ENCODE measurements at regions not wholly inside any gene's neighbourhood (a gene's known extent, or its start where the extent isn't known, plus 50 kb on each side); places are given as distances from the start of the nearest gene placed in this dataset.

DNA sequence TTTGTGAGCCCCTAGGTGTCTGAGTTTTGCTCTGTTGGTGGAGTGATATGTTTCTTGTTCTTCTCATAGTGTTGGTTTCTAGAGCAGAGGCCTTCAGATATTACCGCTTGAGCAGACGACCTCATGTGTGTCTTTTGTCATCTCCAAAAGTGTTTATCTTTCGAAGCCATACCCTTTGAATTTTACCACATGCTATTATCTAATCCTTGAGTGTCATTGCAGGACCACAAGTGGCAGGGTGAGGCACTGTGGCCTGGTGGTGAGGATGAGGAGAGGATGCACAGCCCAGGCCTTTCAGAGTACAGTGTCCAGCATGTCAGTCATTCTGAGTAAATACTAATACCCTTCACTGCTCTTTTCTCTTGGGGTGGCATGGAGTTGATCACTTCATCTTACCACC, 57.2 kb upstream of the CISTR start:
- ATAC-seq (ENCODE audit: low read depth) = no peak

DNA sequence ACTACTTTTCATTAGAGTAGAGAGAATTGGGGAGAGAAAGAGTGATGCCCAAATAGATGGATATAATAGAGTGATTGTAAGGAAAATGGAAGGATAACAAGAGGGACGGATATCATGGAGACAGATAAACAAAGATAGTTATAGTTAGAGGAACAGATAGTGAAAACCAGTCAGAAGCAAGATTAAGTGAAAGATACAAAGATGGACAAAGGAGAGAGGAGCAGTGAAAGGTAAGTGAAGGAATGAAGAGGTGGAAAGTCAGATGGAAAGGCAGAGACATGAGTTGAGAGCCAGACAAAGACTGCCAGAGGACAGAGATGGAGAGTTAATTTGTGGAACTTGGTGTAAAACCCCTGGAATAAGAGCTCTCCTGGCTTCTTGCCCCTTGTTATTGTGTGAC, 59.2 kb upstream of the CISTR start:
- Histone ChIP-seq H3K9me3 (ENCODE audit: control extremely low read depth in 1 of 3, control insufficient read depth in 2 of 3, insufficient read depth in 1 of 3, low read length in 2 of 3) (no peaks in the 10 kb centered on the region), H3K27me3 (replicated peaks in 1 of 4; ENCODE audit: control extremely low read depth in 1 of 4, control insufficient read depth in 3 of 4, insufficient read depth in 4 of 4, low read length in 3 of 4) (peaks cover 0 to 8% (median 1%) of the 10 kb centered on the region in 4 experiments), H4K20me1 (ENCODE audit: control insufficient read depth, insufficient read depth, low read length, poor library complexity, severe bottlenecking) (no peaks in the 10 kb centered on the region), H2AFZ (ENCODE audit: insufficient read depth, low read depth, low read length, poor library complexity, severe bottlenecking) (no peak overlapping the region), H3K4me3 (ENCODE audit: control extremely low read depth in 1 of 5, extremely low read depth in 1 of 5, insufficient read depth in 1 of 5, low read depth in 2 of 5, low read length in 4 of 5) (no peak overlapping the region), H3K4me2 (replicated peaks; ENCODE audit: low read depth, low read length, poor library complexity, severe bottlenecking) (no peak overlapping the region), H3K79me2 (ENCODE audit: control insufficient read depth, insufficient read depth, low read length) (no peaks in the 10 kb centered on the region), H3K4me1 (ENCODE audit: control insufficient read depth in 2 of 2, insufficient read depth in 2 of 2, low read length in 2 of 2) (peaks cover 8 to 13% of the 10 kb centered on the region in 2 donors), H3K27ac (ENCODE audit: low read length in 2 of 2) (no peak overlapping the region), H3K36me3 (replicated peaks in 1 of 2; ENCODE audit: control extremely low read depth in 1 of 2, control insufficient read depth in 1 of 2, extremely low read depth in 1 of 2, insufficient read depth in 2 of 2, low read length in 1 of 2) (no peaks in the 10 kb centered on the region), H3K9ac (ENCODE audit: low read length) (no peak overlapping the region)
- H3K4me3 Mint-ChIP-seq = no peak overlapping the region
- intact Hi-C loops (cut with micrococcal nuclease) = no loop called here
- POLR2A ChIA-PET = no interaction called here
- DNase-seq (no peak), ATAC-seq (ENCODE audit: low read depth) (no peak)
- WGBS (ENCODE audit: insufficient coverage) = 88% methylated on average over 1 of the region's 1 CpG
- H3K27ac Mint-ChIP-seq = no peak overlapping the region
- CTCF ChIA-PET = no interaction called here
- H3K9me3 Mint-ChIP-seq (ENCODE audit: insufficient read depth) = no peaks in the 10 kb centered on the region
- TF ChIP-seq EZH2 (IDR thresholded peaks at IDR 0.05; ENCODE audit: borderline replicate concordance, insufficient read depth, low read depth, low read length, poor library complexity, severe bottlenecking) = no peak
- TF ChIP-seq, protein P1, sequence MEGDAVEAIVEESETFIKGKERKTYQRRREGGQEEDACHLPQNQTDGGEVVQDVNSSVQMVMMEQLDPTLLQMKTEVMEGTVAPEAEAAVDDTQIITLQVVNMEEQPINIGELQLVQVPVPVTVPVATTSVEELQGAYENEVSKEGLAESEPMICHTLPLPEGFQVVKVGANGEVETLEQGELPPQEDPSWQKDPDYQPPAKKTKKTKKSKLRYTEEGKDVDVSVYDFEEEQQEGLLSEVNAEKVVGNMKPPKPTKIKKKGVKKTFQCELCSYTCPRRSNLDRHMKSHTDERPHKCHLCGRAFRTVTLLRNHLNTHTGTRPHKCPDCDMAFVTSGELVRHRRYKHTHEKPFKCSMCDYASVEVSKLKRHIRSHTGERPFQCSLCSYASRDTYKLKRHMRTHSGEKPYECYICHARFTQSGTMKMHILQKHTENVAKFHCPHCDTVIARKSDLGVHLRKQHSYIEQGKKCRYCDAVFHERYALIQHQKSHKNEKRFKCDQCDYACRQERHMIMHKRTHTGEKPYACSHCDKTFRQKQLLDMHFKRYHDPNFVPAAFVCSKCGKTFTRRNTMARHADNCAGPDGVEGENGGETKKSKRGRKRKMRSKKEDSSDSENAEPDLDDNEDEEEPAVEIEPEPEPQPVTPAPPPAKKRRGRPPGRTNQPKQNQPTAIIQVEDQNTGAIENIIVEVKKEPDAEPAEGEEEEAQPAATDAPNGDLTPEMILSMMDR (IDR thresholded peaks at IDR 0.05) = no peak
- H3K27me3 Mint-ChIP-seq = peaks cover 25% of the 10 kb centered on the region
- H3K4me1 Mint-ChIP-seq = peaks cover 8% of the 10 kb centered on the region

More for the DNA sequence above, 57.2 kb upstream of the CISTR start:
- no peak overlapping the region for H3K9ac ChIP-seq (ENCODE audit: low read length)
- H3K4me2 ChIP-seq (replicated peaks; ENCODE audit: low read depth, low read length, poor library complexity, severe bottlenecking) = no peak overlapping the region
- TF ChIP-seq, protein P1 (IDR thresholded peaks at IDR 0.05) = no peak
- no peak for TF ChIP-seq EZH2 (IDR thresholded peaks at IDR 0.05; ENCODE audit: borderline replicate concordance, insufficient read depth, low read depth, low read length, poor library complexity, severe bottlenecking)
- H3K27ac Mint-ChIP-seq = no peak overlapping the region
- intact Hi-C loops (cut with micrococcal nuclease) = no loop called here
- no peaks in the 10 kb centered on the region for H3K79me2 ChIP-seq (ENCODE audit: control insufficient read depth, insufficient read depth, low read length)
- H3K9me3 Mint-ChIP-seq (ENCODE audit: insufficient read depth) = no peaks in the 10 kb centered on the region
- DNase-seq = no peak
- no peak overlapping the region for H2AFZ ChIP-seq (ENCODE audit: insufficient read depth, low read depth, low read length, poor library complexity, severe bottlenecking)
- peaks cover 28% of the 10 kb centered on the region for H3K27me3 Mint-ChIP-seq
- no peak overlapping the region for H3K4me3 Mint-ChIP-seq
- H3K9me3 ChIP-seq (ENCODE audit: control extremely low read depth in 1 of 3, control insufficient read depth in 2 of 3, insufficient read depth in 1 of 3, low read length in 2 of 3) = no peaks in the 10 kb centered on the region
- ChIA-PET CTCF (no interaction called here), POLR2A (no interaction called here)
- H3K27me3 ChIP-seq (replicated peaks in 1 of 4; ENCODE audit: control extremely low read depth in 1 of 4, control insufficient read depth in 3 of 4, insufficient read depth in 4 of 4, low read length in 3 of 4) = peaks cover 0 to 11% (median 5%) of the 10 kb centered on the region in 4 experiments
- H3K4me1 ChIP-seq (ENCODE audit: control insufficient read depth in 2 of 2, insufficient read depth in 2 of 2, low read length in 2 of 2) = peaks cover 8 to 13% of the 10 kb centered on the region in 2 donors
- H3K4me1 Mint-ChIP-seq = peaks cover 8% of the 10 kb centered on the region
- no peaks in the 10 kb centered on the region for H4K20me1 ChIP-seq (ENCODE audit: control insufficient read depth, insufficient read depth, low read length, poor library complexity, severe bottlenecking)
- no peak overlapping the region for H3K27ac ChIP-seq (ENCODE audit: low read length in 2 of 2)
- WGBS (ENCODE audit: insufficient coverage) = no CpG with 5 or more reads among the region's 3 CpGs
- H3K4me3 ChIP-seq (ENCODE audit: control extremely low read depth in 1 of 5, extremely low read depth in 1 of 5, insufficient read depth in 1 of 5, low read depth in 2 of 5, low read length in 4 of 5) = no peak overlapping the region
- no peaks in the 10 kb centered on the region for H3K36me3 ChIP-seq (replicated peaks in 1 of 2; ENCODE audit: control extremely low read depth in 1 of 2, control insufficient read depth in 1 of 2, extremely low read depth in 1 of 2, insufficient read depth in 2 of 2, low read length in 1 of 2)
